Gastrocnemius medialis (tissue), 4 donors: ENCODE measurements at regions not wholly inside any gene's neighbourhood (a gene's known extent, or its start where the extent isn't known, plus 50 kb on each side); places are given as distances from the start of the nearest gene placed in this dataset.

Experiments used
- POLR2A ChIP-seq, 2 donors: fragments of 450-650 bp; IDR thresholded peaks; one replicate each; pipeline ENCODE4 v1.6.1; 2017; ENCODE audit warnings: antibody characterized with exemption in 2 of 2, mild to moderate bottlenecking in 2 of 2, moderate library complexity in 2 of 2
- TF ChIP-seq, protein P1 (sequence below), 5 experiments: fragments of 450-650 bp in 3 of 5; fragments of 200-600 bp in 2 of 5; sonication (generic) in 2 of 5; IDR thresholded peaks in 4 of 5; conservative IDR thresholded peaks in 1 of 5; 1 replicate in 4 of 5; 2 replicates in 1 of 5; pipeline ENCODE4 v1.5.1; 2016 to 2019; ENCODE audit warnings: antibody characterized with exemption in 5 of 5, mild to moderate bottlenecking in 3 of 5, moderate library complexity in 3 of 5

DNA sequence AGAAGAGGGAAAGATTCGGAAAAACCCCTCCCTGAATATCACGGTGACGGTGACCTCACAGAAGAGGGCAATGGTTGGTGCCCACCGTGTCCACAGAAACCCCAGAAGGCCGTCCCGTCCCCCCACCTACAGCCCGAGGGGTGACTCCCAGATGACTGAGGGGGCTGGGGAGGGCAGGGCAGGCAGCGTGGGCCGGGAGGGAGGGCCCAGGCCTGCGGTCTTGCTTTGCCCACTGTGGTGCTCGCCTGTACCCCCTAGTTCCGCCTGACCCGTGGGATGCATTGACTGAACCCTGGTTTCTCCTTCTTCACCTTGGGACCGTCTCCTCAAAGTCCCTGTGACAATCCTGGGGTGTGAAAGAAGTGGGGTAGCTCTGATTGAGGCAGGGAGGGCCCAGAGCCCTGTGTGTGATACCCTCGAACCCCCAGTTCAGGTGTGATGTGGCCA lies 526.7 kb downstream of the BRD1 start:
- TF ChIP-seq, protein P1, sequence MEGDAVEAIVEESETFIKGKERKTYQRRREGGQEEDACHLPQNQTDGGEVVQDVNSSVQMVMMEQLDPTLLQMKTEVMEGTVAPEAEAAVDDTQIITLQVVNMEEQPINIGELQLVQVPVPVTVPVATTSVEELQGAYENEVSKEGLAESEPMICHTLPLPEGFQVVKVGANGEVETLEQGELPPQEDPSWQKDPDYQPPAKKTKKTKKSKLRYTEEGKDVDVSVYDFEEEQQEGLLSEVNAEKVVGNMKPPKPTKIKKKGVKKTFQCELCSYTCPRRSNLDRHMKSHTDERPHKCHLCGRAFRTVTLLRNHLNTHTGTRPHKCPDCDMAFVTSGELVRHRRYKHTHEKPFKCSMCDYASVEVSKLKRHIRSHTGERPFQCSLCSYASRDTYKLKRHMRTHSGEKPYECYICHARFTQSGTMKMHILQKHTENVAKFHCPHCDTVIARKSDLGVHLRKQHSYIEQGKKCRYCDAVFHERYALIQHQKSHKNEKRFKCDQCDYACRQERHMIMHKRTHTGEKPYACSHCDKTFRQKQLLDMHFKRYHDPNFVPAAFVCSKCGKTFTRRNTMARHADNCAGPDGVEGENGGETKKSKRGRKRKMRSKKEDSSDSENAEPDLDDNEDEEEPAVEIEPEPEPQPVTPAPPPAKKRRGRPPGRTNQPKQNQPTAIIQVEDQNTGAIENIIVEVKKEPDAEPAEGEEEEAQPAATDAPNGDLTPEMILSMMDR (IDR thresholded peaks at IDR 0.05 in 4 of 5, conservative IDR thresholded peaks at IDR 0.05 in 1 of 5) = no peak
- no peak for TF ChIP-seq POLR2A (IDR thresholded peaks at IDR 0.05)
